SK-N-SH (cell line): ENCODE measurements at regions not wholly inside any gene's neighbourhood (a gene's known extent, or its start where the extent isn't known, plus 50 kb on each side); places are given as distances from the start of the nearest gene placed in this dataset.

Source experiments
- FOXM1 ChIP-seq: IDR thresholded peaks from 2 replicates; pipeline ENCODE4 v1.4.0; 2012; ENCODE audit warnings: low read depth, mild to moderate bottlenecking
- RAD21 ChIP-seq: IDR thresholded peaks from 2 replicates; pipeline ENCODE4 v1.6.1; 2012; ENCODE audit warnings: mild to moderate bottlenecking, low read length

DNA sequence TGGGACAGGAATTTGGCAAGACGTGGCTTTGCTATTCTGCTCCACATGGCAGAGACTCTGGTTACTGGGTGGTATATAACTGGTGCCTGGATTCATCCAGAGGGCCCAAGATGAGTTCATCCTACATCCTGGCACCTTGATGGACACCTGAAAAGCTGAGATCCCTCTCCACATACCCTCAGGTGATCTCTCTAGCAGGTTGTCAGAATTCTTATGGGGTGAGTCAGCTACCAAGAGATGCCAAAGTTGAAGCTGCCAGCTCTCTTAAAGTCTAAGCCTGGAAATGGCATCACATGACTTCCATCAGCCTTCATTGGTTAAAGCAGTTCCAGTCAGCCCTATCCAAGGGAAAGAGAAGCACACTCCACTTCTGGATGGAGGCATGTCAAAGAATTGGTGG lies 300.7 kb upstream of the SEL1L start:
- no peak for TF ChIP-seq FOXM1
- TF ChIP-seq RAD21, result no peak
